ENCODE measurements at regions not wholly inside any gene's neighbourhood (a gene's known extent, or its start where the extent isn't known, plus 50 kb on each side); places are given as distances from the start of the nearest gene placed in this dataset.

- no peak for TF ChIP-seq EZH2 (IDR thresholded peaks at IDR 0.05; ENCODE audit: borderline replicate concordance)
- 79% methylated on average over 2 of the region's 2 CpGs for WGBS (ENCODE audit: low lambda C conversion rate, missing lambda C conversion rate)
Measured at GRCh38 chr14:97866195-97866594, 1069.0 kb downstream of the VRK1 start.

GRCh38 chr14:97866664-97867063 is 1069.5 kb downstream of the VRK1 start:
- no peaks in the 10 kb centered on the region for H3K4me1 ChIP-seq (ENCODE audit: insufficient read depth)
- H3K4me3 ChIP-seq, result no peak overlapping the region
- no peak overlapping the region for H2AFZ ChIP-seq
- H4K20me1 ChIP-seq (ENCODE audit: insufficient read depth, poor library complexity, severe bottlenecking), result no peaks in the 10 kb centered on the region
- no peaks in the 10 kb centered on the region for H3K79me2 ChIP-seq
- H3K27me3 ChIP-seq, result no peaks in the 10 kb centered on the region
- DNase-seq (ENCODE audit: low spot score), result no peak
- H3K9me3 ChIP-seq (ENCODE audit: low read depth), result no peaks in the 10 kb centered on the region
- no peak overlapping the region for H3K4me2 ChIP-seq
- no peak overlapping the region for H3K27ac ChIP-seq
- WGBS (ENCODE audit: low lambda C conversion rate, missing lambda C conversion rate), result 77% methylated on average over 5 of the region's 5 CpGs
- no peaks in the 10 kb centered on the region for H3K9me2 ChIP-seq (replicated peaks; ENCODE audit: insufficient read depth)
- TF ChIP-seq CTCF (IDR thresholded peaks at IDR 0.05; ENCODE audit: poor library complexity), result no peak
- no peak for TF ChIP-seq EZH2phosphoT487 (IDR thresholded peaks at IDR 0.05; ENCODE audit: low read depth, severe bottlenecking, unreplicated experiment)
- no peak for TF ChIP-seq EZH2 (IDR thresholded peaks at IDR 0.05; ENCODE audit: borderline replicate concordance)
- H3K36me3 ChIP-seq (replicated peaks; ENCODE audit: insufficient read depth, low read depth), result no peaks in the 10 kb centered on the region

More at GRCh38 chr14:97866195-97866594, 1069.0 kb downstream of the VRK1 start:
- no peaks in the 10 kb centered on the region for H3K4me1 ChIP-seq (ENCODE audit: insufficient read depth)
- no peaks in the 10 kb centered on the region for H3K36me3 ChIP-seq (replicated peaks; ENCODE audit: insufficient read depth, low read depth)
- DNase-seq (ENCODE audit: low spot score), result no peak
- H3K27ac ChIP-seq, result no peak overlapping the region
- H3K4me2 ChIP-seq, result no peak overlapping the region
- no peaks in the 10 kb centered on the region for H3K9me2 ChIP-seq (replicated peaks; ENCODE audit: insufficient read depth)
- H3K4me3 ChIP-seq, result no peak overlapping the region
- H4K20me1 ChIP-seq (ENCODE audit: insufficient read depth, poor library complexity, severe bottlenecking), result no peaks in the 10 kb centered on the region
- no peaks in the 10 kb centered on the region for H3K9me3 ChIP-seq (ENCODE audit: low read depth)
- no peak overlapping the region for H2AFZ ChIP-seq
- no peaks in the 10 kb centered on the region for H3K27me3 ChIP-seq
- H3K79me2 ChIP-seq, result no peaks in the 10 kb centered on the region

- Histone ChIP-seq H3K79me2 (no peaks in the 10 kb centered on the region), H3K27ac (no peak overlapping the region), H3K9me2 (replicated peaks; ENCODE audit: insufficient read depth) (no peaks in the 10 kb centered on the region), H3K4me3 (no peak overlapping the region), H3K4me1 (ENCODE audit: insufficient read depth) (no peaks in the 10 kb centered on the region), H3K27me3 (no peaks in the 10 kb centered on the region), H3K9me3 (ENCODE audit: low read depth) (no peaks in the 10 kb centered on the region), H3K36me3 (replicated peaks; ENCODE audit: insufficient read depth, low read depth) (no peaks in the 10 kb centered on the region), H3K4me2 (no peak overlapping the region), H2AFZ (no peak overlapping the region), H4K20me1 (ENCODE audit: insufficient read depth, poor library complexity, severe bottlenecking) (no peaks in the 10 kb centered on the region)
- no peak for TF ChIP-seq CTCF (IDR thresholded peaks at IDR 0.05; ENCODE audit: poor library complexity)
- TF ChIP-seq EZH2 (IDR thresholded peaks at IDR 0.05; ENCODE audit: borderline replicate concordance), result no peak
- no peak for TF ChIP-seq EZH2phosphoT487 (IDR thresholded peaks at IDR 0.05; ENCODE audit: low read depth, severe bottlenecking, unreplicated experiment)
- no peak for DNase-seq (ENCODE audit: low spot score)
Measured at GRCh38 chr14:97873291-97873690, 1076.1 kb downstream of the VRK1 start.

GRCh38 chr14:97874394-97874793 is 1077.2 kb downstream of the VRK1 start:
- Histone ChIP-seq H3K4me2 (no peak overlapping the region), H3K36me3 (replicated peaks; ENCODE audit: insufficient read depth, low read depth) (no peaks in the 10 kb centered on the region), H4K20me1 (ENCODE audit: insufficient read depth, poor library complexity, severe bottlenecking) (no peaks in the 10 kb centered on the region), H3K9me3 (ENCODE audit: low read depth) (no peaks in the 10 kb centered on the region), H3K9me2 (replicated peaks; ENCODE audit: insufficient read depth) (no peaks in the 10 kb centered on the region), H3K79me2 (no peaks in the 10 kb centered on the region), H3K27ac (no peak overlapping the region), H3K27me3 (no peaks in the 10 kb centered on the region), H3K4me1 (ENCODE audit: insufficient read depth) (no peaks in the 10 kb centered on the region), H2AFZ (no peak overlapping the region), H3K4me3 (no peak overlapping the region)
- WGBS (ENCODE audit: low lambda C conversion rate, missing lambda C conversion rate), result 95% methylated on average over 9 of the region's 9 CpGs
- no peak for DNase-seq (ENCODE audit: low spot score)
- TF ChIP-seq CTCF (IDR thresholded peaks at IDR 0.05; ENCODE audit: poor library complexity), result no peak
- no peak for TF ChIP-seq EZH2phosphoT487 (IDR thresholded peaks at IDR 0.05; ENCODE audit: low read depth, severe bottlenecking, unreplicated experiment)
- no peak for TF ChIP-seq EZH2 (IDR thresholded peaks at IDR 0.05; ENCODE audit: borderline replicate concordance)
